ENCODE measurements at regions not wholly inside any gene's neighbourhood (a gene's known extent, or its start where the extent isn't known, plus 50 kb on each side); places are given as distances from the start of the nearest gene placed in this dataset.

DNA sequence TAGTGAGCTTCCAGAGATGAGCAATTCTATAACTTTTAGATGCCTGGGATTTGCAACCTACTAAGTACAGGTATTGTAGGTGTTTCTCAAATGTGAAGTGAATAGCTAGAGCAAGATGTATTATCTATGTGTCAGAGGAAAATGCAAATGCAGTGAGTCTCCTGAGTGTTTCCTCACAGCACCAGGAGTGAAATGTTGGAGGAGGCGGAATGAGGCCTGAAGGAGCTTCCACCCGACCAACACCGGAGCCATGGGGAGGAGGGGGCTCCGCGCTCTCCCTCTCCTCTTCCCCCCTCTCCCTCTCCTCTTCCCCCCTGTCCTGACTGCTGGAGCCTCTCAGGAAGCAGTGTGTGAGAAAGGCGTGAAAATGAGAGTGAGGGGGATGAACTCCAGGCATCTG lies 79.9 kb upstream of the RNF32 start:
- no peak for DNase-seq (ENCODE audit: low spot score)
- no peak for TF ChIP-seq CTCF (IDR thresholded peaks at IDR 0.05; ENCODE audit: extremely low read depth, missing control alignments)

GRCh38 chr7:156560075-156560474 lies 80.5 kb upstream of the RNF32 start:
- no peak for TF ChIP-seq CTCF (IDR thresholded peaks at IDR 0.05; ENCODE audit: extremely low read depth, missing control alignments)
- no peak for DNase-seq (ENCODE audit: low spot score)

GRCh38 chr7:156559001-156559400 lies 81.6 kb upstream of the RNF32 start:
- no peak for DNase-seq (ENCODE audit: low spot score)
- no peak for TF ChIP-seq CTCF (IDR thresholded peaks at IDR 0.05; ENCODE audit: extremely low read depth, missing control alignments)

GRCh38 chr7:156558198-156558597 lies 82.4 kb upstream of the RNF32 start:
- TF ChIP-seq CTCF (IDR thresholded peaks at IDR 0.05; ENCODE audit: extremely low read depth, missing control alignments) = no peak
- no peak for DNase-seq (ENCODE audit: low spot score)

- TF ChIP-seq CTCF (IDR thresholded peaks at IDR 0.05; ENCODE audit: extremely low read depth, missing control alignments) = no peak
- DNase-seq (ENCODE audit: low spot score) = no peak
These were observed 84.5 kb upstream of the RNF32 start for GRCh38 chr7:156556083-156556482.

- TF ChIP-seq CTCF (IDR thresholded peaks at IDR 0.05; ENCODE audit: extremely low read depth, missing control alignments) = no peak
- DNase-seq (ENCODE audit: low spot score) = no peak
These were observed 86.1 kb upstream of the RNF32 start for GRCh38 chr7:156554488-156554887.

- DNase-seq (ENCODE audit: low spot score) = no peak
- TF ChIP-seq CTCF (IDR thresholded peaks at IDR 0.05; ENCODE audit: extremely low read depth, missing control alignments) = no peak
These were observed 90.9 kb upstream of the RNF32 start for GRCh38 chr7:156549636-156550035.
